ENCODE measurements at regions not wholly inside any gene's neighbourhood (a gene's known extent, or its start where the extent isn't known, plus 50 kb on each side); places are given as distances from the start of the nearest gene placed in this dataset.

- TF ChIP-seq CTCF (IDR thresholded peaks at IDR 0.05; ENCODE audit: low read depth, low read length): no peak
- TF ChIP-seq EZH2phosphoT487 (IDR thresholded peaks at IDR 0.05; ENCODE audit: low read depth): no peak
Observed at GRCh38 chr15:29874977-29875376, 52.7 kb upstream of the TJP1 start.

Measured in OCI-LY3 (cell line).